GM19463 (cell line): ENCODE measurements at regions not wholly inside any gene's neighbourhood (a gene's known extent, or its start where the extent isn't known, plus 50 kb on each side); places are given as distances from the start of the nearest gene placed in this dataset.
"Not testable (repeated sequence)": the region's sequence is repeated elsewhere in the genome, so short reads cannot be mapped to it uniquely, and the experiment has no call there.

ENCODE experiments used
- ATAC-seq: cut with Tn5 transposase; IDR thresholded peaks from one replicate; pipeline ENCODE4 v1.9.1; 2021; ENCODE audit warnings: mild to moderate bottlenecking, moderate library complexity; ENCODE audit not compliant: unreplicated experiment

DNA sequence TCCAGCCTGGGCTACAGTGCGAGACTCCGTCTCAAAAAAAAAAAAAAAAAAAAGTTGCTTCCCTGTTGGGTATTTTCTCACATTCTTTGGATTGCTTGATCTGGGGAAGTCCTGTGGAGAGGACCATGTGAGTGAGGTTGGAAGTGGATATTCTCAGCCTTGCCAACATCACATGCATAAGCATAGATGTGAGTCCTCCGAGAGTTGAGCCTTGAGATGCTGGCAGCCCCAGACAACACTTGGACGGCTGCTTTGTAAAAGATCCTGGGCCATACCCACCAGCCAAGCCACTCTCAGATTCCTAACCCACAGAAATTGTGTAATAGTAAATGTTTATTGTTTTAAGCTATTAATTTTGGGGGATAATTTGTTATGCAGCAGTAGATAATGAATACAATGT, 1570.0 kb upstream of the GOT2 start:
- no peak for ATAC-seq

DNA sequence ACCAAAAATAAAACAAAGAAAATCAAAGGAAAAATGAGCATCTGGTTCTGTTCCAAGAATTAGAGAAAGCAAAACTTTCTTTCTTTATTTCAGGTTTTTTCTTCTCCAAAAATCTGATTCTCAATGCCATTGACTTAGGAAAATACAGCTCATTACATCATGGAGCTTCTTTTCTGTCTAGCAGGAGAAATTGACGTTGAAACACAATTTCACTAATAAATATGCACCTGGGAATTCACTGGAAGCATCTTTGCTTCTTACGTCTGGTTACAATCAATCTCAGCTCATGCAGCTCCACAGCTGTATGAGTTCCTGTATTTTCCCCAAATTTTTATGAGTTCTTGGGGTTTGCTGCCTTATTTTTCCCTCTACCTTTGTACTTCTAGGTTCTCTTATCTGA, 1568.6 kb upstream of the GOT2 start:
- no peak for ATAC-seq

DNA sequence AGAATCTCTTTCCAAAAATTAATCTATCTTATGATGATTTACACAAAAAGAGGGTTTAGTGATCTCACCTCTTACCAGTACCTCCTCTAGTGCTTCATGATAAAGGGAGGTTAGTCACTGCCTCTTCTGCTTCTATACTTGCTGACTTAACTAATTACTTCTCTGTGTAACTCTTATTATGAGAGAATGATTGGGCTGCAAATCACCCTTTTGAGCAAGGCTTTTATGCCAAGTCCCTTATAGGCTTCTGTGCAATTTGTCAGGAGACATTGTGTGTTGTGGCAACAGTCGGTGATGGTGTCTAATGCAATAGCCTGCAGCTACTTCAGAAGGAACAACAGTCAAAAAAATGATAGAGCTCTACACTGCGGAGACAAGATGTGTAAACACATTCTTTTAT, 1568.1 kb upstream of the GOT2 start:
- ATAC-seq = no peak

DNA sequence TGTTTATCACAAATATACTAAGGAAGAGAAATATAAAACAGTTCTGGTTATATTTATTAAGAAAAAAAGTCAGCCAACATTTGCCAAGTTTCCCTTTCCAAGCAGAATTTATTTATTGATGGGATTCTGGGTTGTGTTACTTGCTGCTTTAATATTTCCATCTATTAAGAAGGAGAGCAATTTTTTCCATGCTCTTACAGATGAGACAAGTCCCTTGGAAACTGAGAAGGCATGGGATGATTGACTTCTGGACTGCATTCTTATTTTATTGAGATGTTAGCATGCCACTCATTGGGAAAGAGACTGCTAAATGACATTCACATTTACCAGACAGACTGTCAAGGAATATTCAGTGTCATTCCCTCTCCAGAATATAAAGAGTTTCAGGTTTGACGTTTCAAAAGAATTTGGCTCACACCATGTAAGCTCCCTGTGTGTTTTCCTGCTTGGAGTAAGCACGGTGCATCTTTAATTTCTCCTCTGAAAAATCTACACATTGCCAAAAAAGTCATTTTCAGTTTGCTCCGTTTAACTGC, 1565.2 kb upstream of the GOT2 start:
- no peak for ATAC-seq

DNA sequence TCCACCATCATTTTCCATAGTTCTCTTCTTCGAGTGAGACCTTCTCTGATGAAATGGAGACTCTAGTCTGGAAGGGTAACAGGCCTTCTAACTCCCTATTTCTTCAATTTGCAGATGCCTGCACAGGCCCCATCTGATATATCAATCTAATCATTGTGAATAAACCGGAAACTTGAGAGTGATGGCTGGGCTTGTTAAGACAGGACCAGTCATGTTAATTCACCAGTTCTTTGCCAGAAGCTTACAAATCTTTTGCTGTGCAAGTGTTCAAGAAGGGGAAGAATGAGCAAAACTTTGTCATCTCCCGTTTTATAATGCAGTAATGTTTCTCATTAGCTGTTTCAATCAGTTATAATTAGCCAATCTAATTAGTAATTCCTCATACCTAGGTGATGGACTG, 1561.3 kb upstream of the GOT2 start:
- no peak for ATAC-seq

DNA sequence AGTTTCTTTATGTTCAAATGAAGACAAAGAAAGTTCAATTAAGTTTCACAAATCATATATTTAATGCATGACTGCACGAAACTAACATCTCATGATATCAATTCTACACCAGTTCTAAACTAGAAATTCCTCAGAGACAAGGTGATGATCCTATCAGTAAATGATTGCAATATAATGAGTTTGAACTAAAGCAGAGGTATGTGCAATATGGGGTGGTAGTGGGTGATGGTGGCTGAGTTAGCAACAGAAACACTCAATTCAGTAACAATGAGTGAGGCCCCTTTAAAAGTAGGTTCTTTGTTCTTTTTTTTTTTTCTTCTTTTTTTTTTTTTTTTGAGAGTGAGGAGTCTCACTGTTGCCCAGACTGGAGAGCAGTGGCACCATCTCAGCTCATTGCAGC, 1551.7 kb upstream of the GOT2 start:
- ATAC-seq = no peak

DNA sequence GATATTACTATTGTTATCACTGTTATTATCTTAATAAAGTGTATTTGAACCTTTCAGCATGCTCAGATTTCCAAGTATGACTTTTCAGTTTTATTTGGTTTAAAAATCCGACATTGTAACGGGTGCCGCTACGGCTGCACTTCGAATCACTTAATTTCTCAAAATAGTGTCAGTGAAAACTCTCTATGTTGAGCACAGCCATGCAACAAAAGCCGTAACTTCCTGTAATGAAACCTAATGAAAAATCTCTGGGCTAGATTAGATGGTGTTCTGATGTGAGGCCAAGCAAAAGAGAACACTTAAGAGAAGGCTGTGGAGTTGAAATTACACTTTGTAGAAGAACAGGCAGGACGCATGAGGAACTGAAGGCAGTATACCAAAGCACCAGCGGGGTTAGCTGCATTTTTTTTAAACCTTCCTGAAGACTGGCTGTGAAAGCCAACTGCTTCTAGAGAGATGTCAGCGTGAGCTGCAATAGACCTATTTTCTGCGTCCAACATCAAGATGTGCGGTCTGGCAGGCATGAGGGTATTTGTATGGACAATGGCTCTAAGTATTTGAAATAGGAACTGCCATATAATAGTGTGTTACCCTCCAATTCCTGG, 1545.0 kb upstream of the GOT2 start:
- no peak for ATAC-seq

DNA sequence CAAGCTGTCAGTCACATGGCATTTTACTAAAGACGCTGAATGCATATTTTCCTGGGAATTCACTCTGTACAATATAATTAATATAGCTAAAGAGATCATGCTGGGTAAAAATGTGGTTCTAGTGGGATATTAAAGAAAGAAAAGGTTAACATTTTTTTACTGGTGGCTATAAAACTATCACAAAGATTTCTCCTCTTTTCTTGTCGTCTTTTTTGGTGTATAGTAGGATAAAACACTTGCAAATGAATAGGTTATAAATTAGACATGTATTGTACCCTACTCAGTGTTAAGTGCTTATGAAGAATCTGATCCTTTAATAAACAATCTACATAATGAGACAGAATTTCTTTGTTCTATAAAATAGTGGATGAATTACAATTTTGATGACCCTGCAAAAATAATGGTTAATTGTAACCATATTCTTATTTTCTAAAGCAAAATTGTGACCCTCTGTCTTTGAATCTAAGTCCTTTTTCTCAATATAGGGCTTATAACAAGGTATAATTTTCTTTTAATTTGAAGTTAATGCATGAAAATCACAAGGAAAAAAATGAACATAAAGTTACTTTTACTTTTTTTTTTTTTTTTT, 1540.4 kb upstream of the GOT2 start:
- no peak for ATAC-seq

DNA sequence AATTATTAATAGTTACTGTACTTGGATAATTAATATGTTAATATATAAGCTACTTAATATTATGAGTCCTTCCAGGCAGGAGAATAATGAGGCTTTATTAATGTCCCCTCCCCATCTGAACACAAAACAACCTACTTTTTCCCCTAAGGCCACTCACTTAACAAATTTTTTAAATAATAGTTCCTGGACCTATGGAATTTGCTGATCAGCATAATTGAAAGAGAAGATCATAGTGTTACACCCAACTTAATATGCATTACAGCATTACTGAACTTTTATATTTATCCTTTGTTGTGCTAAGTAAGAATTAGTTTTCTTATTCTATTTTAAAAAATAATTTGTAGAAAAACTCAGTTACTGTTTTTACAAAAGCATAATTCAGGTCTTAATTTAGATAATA, 1537.7 kb upstream of the GOT2 start:
- no peak for ATAC-seq

DNA sequence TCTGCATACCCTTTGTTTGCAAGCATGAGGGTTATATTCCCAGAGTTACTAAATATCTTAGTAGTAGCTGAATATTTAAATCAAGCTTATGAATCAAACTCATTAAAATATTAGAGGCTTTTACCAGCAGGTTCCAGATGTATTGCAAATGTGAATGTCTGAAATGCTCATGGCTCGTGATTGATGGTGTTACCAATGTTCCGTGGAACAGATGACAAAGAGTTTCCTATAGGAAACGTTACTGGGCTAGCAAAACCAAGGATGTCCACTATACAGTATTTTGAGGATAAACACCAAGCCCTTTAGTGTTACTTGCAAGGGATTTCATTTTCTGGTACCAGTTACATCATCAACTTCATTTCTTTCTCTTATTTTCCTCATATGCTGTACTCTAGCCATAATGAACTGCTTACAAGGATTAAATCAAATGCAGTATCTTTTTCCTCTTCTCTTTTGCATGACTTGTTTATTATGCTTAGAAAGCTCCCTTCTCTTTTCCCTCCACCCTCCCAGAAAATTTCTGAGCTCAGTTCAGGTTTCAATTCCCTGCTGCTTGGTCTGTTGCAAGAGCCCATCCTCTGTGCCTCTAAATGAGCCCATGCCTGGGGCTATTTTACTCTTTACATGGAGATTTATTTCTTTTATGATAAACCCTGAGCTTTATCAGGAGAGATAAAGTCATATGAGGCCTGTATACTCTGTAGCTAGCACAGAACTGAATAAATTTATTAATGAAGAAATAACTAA, 1537.1 kb upstream of the GOT2 start:
- ATAC-seq = no peak

DNA sequence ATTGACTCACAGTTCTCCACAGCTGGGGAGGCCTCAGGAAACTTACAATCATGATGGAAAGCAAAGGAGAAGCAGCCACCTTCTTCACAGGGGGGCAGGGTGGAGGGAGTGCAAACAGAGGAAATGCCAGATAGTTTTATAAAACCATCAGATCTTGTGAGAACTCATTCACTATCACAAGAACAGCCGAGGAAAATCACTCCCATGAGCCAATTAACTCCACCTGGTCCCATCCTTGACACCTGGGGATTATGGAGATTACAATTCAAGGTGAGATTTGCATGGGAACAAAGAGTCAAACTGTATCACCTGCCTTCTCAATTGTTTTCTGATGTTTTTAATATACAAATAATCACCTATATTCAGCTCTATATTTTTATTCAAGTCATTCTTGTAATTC, 1527.3 kb upstream of the GOT2 start:
- ATAC-seq = no peak

DNA sequence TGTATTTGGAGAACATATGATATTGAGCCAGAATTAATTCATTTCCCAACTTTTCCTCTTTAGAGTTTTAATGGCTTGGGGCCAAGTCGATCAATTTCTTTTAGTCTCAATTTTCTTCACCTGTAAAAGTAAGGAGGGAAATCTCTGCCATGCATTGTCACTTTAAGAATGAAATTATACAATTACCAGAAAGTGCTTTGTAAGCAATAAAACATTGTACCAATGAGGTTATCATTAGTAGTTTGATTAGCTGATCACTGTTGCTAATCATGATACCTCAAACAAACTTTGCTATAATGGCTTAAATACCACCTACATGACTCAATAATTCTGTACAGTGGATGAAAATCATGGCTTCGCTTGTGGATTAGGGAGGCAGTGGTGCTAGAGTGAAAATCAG, 1525.8 kb upstream of the GOT2 start:
- ATAC-seq = no peak

DNA sequence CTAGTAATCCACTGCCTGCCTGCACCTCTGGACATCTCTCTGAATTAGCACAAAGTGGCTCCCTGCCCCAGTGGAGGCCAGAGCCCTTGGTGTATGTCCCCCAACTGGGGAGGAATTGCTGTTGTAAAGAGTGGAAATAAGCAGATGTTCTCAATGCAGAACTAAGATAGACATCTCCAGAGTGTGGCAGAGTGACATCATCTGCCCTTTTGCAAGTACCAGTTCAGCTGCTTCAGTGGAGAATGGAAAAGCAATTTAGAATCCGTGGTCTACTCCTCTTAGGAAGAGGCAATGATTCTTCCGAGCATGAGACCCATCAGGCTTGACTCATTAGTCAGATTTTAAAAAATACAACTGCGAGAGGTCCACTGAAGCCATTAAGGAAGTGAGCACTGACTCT, 1512.0 kb upstream of the GOT2 start:
- no peak for ATAC-seq

DNA sequence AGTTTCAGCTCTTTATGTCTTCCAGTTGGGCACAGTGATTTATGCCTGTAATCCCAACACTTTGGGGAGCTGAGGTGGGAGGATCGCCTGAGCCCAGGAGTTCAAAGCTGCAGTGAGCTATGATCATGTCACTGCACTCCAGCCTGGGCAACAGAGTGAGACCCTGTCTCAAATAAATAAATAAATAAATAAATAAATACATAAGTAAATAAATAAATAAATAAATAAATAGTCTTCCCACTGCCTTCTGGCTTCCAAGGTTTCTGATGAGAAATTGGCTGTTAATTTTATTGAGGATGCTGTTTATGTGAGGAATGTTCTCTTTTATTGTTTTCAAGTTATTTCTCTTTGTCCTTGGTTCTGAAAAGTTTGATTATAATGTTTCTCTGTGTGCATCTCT, 1507.6 kb upstream of the GOT2 start:
- ATAC-seq = no peak

DNA sequence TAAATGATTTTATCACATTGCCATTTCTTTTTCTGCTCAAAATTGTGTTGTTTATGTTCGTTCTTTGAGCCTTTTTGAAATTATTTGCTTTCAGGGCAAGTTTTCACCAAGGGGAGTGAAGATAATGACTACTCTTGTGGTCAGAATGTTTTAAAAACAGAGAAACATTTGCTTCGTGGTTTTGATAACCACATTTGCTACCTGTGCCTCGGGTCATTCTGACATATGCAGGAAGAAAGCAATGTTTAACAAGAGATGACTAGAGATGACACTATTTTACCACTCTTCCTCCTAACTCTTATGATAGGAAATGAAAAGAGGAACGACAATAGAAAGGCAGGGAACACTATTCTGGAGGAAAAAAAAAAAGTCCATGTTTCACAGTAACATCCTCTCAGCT, 1496.5 kb upstream of the GOT2 start:
- ATAC-seq = no peak

DNA sequence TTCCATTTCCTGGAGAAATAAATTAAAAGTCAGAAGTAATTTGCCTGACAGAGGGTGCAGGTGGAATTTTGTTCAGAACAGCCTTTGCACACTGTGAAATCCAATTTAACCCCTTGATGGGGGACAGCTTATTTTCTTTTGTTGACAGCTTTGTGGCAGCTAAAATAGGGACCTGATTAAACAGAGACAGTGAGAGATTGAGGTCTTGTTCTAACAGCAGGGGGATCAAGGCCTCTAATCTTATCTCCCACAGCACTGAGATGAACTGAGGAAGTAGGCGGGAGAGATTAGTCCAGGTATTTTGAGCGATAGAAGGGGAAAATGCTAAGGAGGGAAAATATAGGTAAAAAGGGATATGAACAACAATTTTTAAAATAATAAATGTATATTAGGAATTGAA, 1491.4 kb upstream of the GOT2 start:
- ATAC-seq = no peak

DNA sequence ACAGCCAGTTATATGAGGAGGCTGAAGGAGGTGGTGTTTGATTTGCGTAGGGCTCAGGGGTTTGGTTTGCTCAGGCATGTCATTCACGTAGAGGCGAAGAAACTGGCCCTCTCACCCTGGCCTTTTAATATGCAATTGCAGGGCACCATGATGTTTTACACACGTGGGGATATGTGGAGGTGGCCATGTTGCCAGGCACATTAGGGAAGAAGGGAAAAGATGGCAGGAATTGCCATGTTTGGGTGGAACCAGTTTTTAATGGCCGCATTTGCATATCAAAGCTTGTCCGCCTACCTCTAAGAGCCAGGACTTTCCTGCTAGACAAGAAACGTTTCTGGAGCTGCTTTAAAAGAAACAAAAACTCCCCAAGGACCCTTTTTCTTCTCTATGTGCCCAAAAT, 1483.7 kb upstream of the GOT2 start:
- no peak for ATAC-seq

DNA sequence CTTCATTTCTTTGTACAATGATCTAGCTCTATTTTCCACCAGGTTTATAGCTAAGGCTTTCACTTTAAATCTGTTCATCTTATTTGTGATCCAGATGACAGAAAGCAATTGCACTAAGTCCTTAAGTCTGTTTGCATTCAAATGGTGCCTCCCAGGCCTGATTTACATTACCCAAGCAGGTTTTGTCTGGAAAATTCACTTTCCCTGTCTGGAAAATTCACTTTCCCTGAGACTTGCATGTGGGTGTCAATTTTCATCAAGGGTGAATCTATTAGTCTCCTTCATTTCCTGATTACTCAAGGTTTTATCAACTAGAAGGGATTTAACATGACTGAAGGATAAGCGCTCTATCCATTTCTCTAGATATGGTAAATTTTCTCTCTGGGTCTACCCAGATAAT, 1480.2 kb upstream of the GOT2 start:
- ATAC-seq = no peak

DNA sequence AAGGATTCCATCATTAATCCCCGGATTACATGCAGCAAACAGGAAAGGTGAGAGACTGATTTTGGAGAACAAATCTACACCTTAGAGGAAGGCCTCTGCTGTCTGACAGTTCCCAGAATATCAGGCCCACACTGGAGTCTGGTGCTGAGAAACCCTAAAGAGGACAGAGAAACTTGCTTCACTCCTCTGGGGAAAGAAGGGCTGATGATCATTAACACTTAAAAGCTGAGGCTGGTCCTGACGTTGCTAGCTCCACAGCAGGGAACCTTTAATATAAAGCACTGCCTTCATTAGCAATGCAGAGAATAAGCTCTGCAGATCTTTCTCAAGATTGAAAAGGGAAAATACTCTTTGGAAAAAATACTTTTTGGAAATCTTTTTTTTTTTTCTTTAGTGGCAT, 1472.4 kb upstream of the GOT2 start:
- no peak for ATAC-seq

DNA sequence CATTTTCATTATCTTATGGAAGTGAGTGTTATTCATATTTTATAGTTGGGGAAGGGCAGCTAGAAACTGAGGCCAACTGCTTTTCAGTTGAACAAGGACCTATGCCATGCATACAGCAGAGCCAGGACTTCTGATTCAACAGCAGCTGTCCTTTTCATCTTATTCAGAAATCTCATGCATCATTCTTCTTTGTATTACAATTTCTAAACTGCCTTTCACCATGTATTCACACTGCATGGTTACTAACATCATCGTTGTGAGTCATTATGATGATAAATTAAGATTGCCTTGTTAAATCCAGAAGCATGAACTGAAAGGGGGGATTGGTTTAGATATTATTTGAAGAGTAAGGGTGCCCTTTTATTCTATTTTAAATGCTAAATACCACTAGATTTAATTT, 1470.1 kb upstream of the GOT2 start:
- no peak for ATAC-seq

DNA sequence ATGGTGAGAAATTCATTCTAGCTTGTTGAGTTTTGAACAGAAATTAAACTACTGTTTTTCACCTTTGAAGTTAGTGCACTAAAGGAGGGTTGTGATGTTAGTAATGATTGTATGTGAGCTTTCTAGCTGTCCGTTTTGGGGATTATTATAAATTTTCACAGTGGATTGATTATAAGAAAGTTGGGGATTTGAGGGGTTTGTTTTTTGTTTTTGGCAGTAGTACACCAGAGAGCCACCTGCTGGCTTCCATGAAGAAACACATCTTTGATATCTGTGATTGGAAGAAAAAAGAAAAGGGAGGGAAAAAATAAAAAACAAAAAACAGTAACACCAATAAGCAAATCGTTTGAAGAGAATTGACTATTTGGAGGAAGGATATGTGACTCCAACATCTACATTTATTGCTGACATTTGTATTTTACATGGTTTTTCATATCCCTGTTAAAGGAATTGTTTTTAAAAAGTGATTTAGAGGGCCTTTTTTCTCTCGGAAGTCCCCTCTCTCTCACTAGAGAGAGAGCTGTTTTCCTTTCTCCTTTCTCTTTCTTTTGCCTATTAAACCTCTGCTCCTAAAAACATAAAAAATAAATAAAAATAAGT, 1469.5 kb upstream of the GOT2 start:
- ATAC-seq = no peak

DNA sequence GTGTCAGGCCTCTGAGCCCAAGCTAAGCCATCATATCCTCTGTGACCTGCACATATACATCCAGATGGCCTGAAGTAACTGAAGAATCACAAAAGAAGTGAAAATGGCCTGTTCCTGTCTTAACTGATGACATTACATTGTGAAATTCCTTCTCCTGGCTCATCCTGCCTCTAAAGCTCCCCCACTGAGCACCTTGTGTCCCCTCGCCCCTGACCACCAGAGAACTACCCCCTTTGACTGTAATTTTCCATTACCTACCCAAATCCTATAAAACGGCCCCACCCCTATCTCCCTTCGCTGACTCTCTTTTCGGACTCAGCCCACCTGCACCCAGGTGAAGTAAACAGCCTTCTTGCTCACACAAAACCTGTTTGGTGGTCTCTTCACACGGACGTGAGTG, 1466.6 kb upstream of the GOT2 start:
- ATAC-seq = not testable (repeated sequence)
